ENCODE measurements at regions not wholly inside any gene's neighbourhood (a gene's known extent, or its start where the extent isn't known, plus 50 kb on each side); places are given as distances from the start of the nearest gene placed in this dataset.
"Not testable (repeated sequence)": the region's sequence is repeated elsewhere in the genome, so short reads cannot be mapped to it uniquely, and the experiment has no call there.

- no peak overlapping the region for H3K27ac ChIP-seq (replicated peaks)
- no peak overlapping the region for H3K4me3 ChIP-seq (replicated peaks; ENCODE audit: insufficient read depth, low read length)
- no peaks in the 10 kb centered on the region for H3K27me3 ChIP-seq (ENCODE audit: insufficient read depth, poor library complexity, severe bottlenecking)
- TF ChIP-seq REST (IDR thresholded peaks at IDR 0.05; ENCODE audit: insufficient replicate concordance, low read depth): no peak
- no peak for TF ChIP-seq POLR2AphosphoS5 (IDR thresholded peaks at IDR 0.05; ENCODE audit: low read depth)
- TF ChIP-seq GABPA (IDR thresholded peaks at IDR 0.05; ENCODE audit: low read depth): no peak
- TF ChIP-seq SPI1 (IDR thresholded peaks at IDR 0.05; ENCODE audit: borderline replicate concordance, low read depth): no peak
- TF ChIP-seq CTCF (IDR thresholded peaks at IDR 0.05; ENCODE audit: insufficient read depth, low read length): no peak
- no peak for DNase-seq (ENCODE audit: low read depth in 1 of 2, low spot score in 1 of 2)
These were observed 64.7 kb upstream of the CREB3L1 start for GRCh38 chr11:46212720-46213119.

- DNase-seq (ENCODE audit: low read depth in 1 of 2, low spot score in 1 of 2): no peak
These were observed 66.6 kb upstream of the CREB3L1 start for GRCh38 chr11:46210856-46211255.

GRCh38 chr11:46210133-46210636 is 67.3 kb upstream of the CREB3L1 start:
- peak; percentile 83 to 93 for DNase-seq (ENCODE audit: low read depth in 1 of 2, low spot score in 1 of 2)
- H3K4me3 ChIP-seq (replicated peaks; ENCODE audit: insufficient read depth, low read length): no peak overlapping the region
- H3K27ac ChIP-seq (replicated peaks): peak overlapping the region; percentile 42
- H3K27me3 ChIP-seq (ENCODE audit: insufficient read depth, poor library complexity, severe bottlenecking): no peaks in the 10 kb centered on the region
- no peak for TF ChIP-seq SPI1 (IDR thresholded peaks at IDR 0.05; ENCODE audit: borderline replicate concordance, low read depth)

More at GRCh38 chr11:46210856-46211255, 66.6 kb upstream of the CREB3L1 start:
- peak overlapping the region; percentile 42 for H3K27ac ChIP-seq (replicated peaks)
- no peaks in the 10 kb centered on the region for H3K27me3 ChIP-seq (ENCODE audit: insufficient read depth, poor library complexity, severe bottlenecking)
- no peak for TF ChIP-seq POLR2AphosphoS5 (IDR thresholded peaks at IDR 0.05; ENCODE audit: low read depth)
- TF ChIP-seq REST (IDR thresholded peaks at IDR 0.05; ENCODE audit: insufficient replicate concordance, low read depth): no peak
- TF ChIP-seq GABPA (IDR thresholded peaks at IDR 0.05; ENCODE audit: low read depth): no peak
- no peak overlapping the region for H3K4me3 ChIP-seq (replicated peaks; ENCODE audit: insufficient read depth, low read length)

GRCh38 chr11:46209624-46210023 is 67.8 kb upstream of the CREB3L1 start:
- not testable (repeated sequence) for H3K27me3 ChIP-seq (ENCODE audit: insufficient read depth, poor library complexity, severe bottlenecking); DNase-seq (ENCODE audit: low read depth in 1 of 2, low spot score in 1 of 2); H3K4me3 ChIP-seq (replicated peaks; ENCODE audit: insufficient read depth, low read length)
- H3K27ac ChIP-seq (replicated peaks): peak overlapping the region; percentile 42

- no peak for DNase-seq (ENCODE audit: low read depth in 1 of 2, low spot score in 1 of 2)
- no peak for TF ChIP-seq REST (IDR thresholded peaks at IDR 0.05; ENCODE audit: insufficient replicate concordance, low read depth)
- no peak for TF ChIP-seq SPI1 (IDR thresholded peaks at IDR 0.05; ENCODE audit: borderline replicate concordance, low read depth)
- no peak for TF ChIP-seq POLR2AphosphoS5 (IDR thresholded peaks at IDR 0.05; ENCODE audit: low read depth)
- no peak for TF ChIP-seq GABPA (IDR thresholded peaks at IDR 0.05; ENCODE audit: low read depth)
- TF ChIP-seq CTCF (IDR thresholded peaks at IDR 0.05; ENCODE audit: insufficient read depth, low read length): no peak
- H3K4me3 ChIP-seq (replicated peaks; ENCODE audit: insufficient read depth, low read length): no peak overlapping the region
- no peak overlapping the region for H3K27ac ChIP-seq (replicated peaks)
- H3K27me3 ChIP-seq (ENCODE audit: insufficient read depth, poor library complexity, severe bottlenecking): no peaks in the 10 kb centered on the region
These were observed 68.7 kb upstream of the CREB3L1 start for GRCh38 chr11:46208803-46209202.

Data from HL-60 (cell line).